K562 (cell line): ENCODE measurements at regions not wholly inside any gene's neighbourhood (a gene's known extent, or its start where the extent isn't known, plus 50 kb on each side); places are given as distances from the start of the nearest gene placed in this dataset.

ENCODE experiments used
- ATAC-seq: fragments of 200-7000 bp; cut with Tn5 transposase; 3 replicates; pipeline ENCODE4 v1.9.1; 2020; ENCODE audit warnings: moderate library complexity
- BruUV-seq: library from RNA; stranded (reverse); fragments of 400-500 nt; replicated peaks from 2 replicates; lab custom pipeline; 2021; lab: Mats Ljungman, UMichigan
- CTCF ChIA-PET: fragments of 300-600 bp; formaldehyde crosslinking; extraction: SDS; loops from one replicate; lab custom pipeline; 2021; ENCODE audit warnings: low intra/inter-chr PET ratio; lab: Yijun Ruan, JAX
- POLR2A ChIA-PET: fragments of 300-600, 350-650 bp; sonication (Branson Sonifier 250); formaldehyde crosslinking; extraction: SDS; loops from one replicate; lab custom pipeline; 2021; ENCODE audit warnings: antibody characterized with exemption, inconsistent platforms; lab: Yijun Ruan, JAX
- DNase-seq, 4 experiments: peaks; one replicate each; pipeline versions ENCODE4 v3.0.0 to v3.0.0-alpha.2; 2011 to 2018; ENCODE audit warnings: low spot score in 3 of 4, mixed read lengths in 3 of 4; ENCODE audit errors: extremely low read depth in 1 of 4
- FAIRE-seq: peaks from 2 replicates; lab custom pipeline; 2011; peaks lifted over from hg19 to GRCh38; lab: Jason Lieb, UNC
- H2AFZ ChIP-seq: 2 replicates; pipeline ENCODE4 v1.6.0; 2011; ENCODE audit warnings: low read depth, low read length, control low read depth, inconsistent platforms
- H3K27ac ChIP-seq: fragments of 200-600 bp; 3 replicates; pipeline ENCODE4 v1.8.0; 2011; ENCODE audit warnings: low read depth, mild to moderate bottlenecking, control low read depth, inconsistent platforms, low read length, moderate library complexity, mixed read lengths; ENCODE audit errors: extremely low read depth
- H3K27me3 ChIP-seq, 2 experiments: fragments of 300-600 bp in 1 of 2; 2 replicates in 1 of 2; 3 replicates in 1 of 2; pipeline versions ENCODE4 v1.6.0 to v1.8.0; 2011; ENCODE audit warnings: inconsistent platforms in 2 of 2, low read length in 2 of 2, mild to moderate bottlenecking in 1 of 2, mixed read lengths in 1 of 2, moderate library complexity in 1 of 2; ENCODE audit not compliant: control insufficient read depth in 2 of 2, insufficient read depth in 2 of 2
- H3K36me3 ChIP-seq: fragments of 300-600 bp; 3 replicates; pipeline ENCODE4 v1.8.0; 2011; ENCODE audit warnings: mild to moderate bottlenecking, low read length, inconsistent platforms; ENCODE audit not compliant: control insufficient read depth, insufficient read depth
- H3K4me1 ChIP-seq, 2 experiments: fragments of 200-600 bp in 1 of 2; replicated peaks in 1 of 2; 2 replicates in 1 of 2; 3 replicates in 1 of 2; pipeline versions ENCODE4 v1.5.1 to v1.8.0; 2011; ENCODE audit warnings: inconsistent platforms in 2 of 2, low read length in 2 of 2, mild to moderate bottlenecking in 1 of 2, mixed read lengths in 1 of 2, moderate library complexity in 1 of 2; ENCODE audit not compliant: control insufficient read depth in 2 of 2, insufficient read depth in 2 of 2
- H3K4me2 ChIP-seq: 2 replicates; pipeline ENCODE4 v1.6.1; 2011; ENCODE audit warnings: low read length, control low read depth, inconsistent platforms, mixed read lengths; ENCODE audit not compliant: insufficient read depth
- H3K4me3 ChIP-seq: fragments of 200-600 bp; sonication (generic), shearing (Covaris generic); 2 replicates; pipeline ENCODE4 v1.5.1; 2016; ENCODE audit warnings: control low read depth, inconsistent platforms
- H3K79me2 ChIP-seq: fragments of 200-600 bp; 3 replicates; pipeline ENCODE4 v1.8.0; 2011; ENCODE audit warnings: low read length, inconsistent platforms; ENCODE audit not compliant: control insufficient read depth, insufficient read depth
- H3K9ac ChIP-seq, 2 experiments: 2 replicates each; pipeline versions ENCODE4 v1.6.0 to v1.6.1; 2011; ENCODE audit warnings: low read depth in 2 of 2, low read length in 2 of 2, control low read depth in 1 of 2, inconsistent platforms in 1 of 2, mild to moderate bottlenecking in 1 of 2, mixed read lengths in 1 of 2; ENCODE audit not compliant: insufficient read depth in 1 of 2
- H3K9me1 ChIP-seq: one replicate; pipeline ENCODE4 v1.6.0; 2011; ENCODE audit warnings: inconsistent platforms, mild to moderate bottlenecking, low read length, moderate library complexity; ENCODE audit not compliant: control insufficient read depth, insufficient read depth
- H3K9me3 ChIP-seq: replicated peaks from 2 replicates; pipeline ENCODE4 v1.5.1; 2011; ENCODE audit warnings: low read depth, low read length, inconsistent platforms; ENCODE audit not compliant: control insufficient read depth, insufficient read depth
- H4K20me1 ChIP-seq: replicated peaks from 2 replicates; pipeline ENCODE4 v1.6.1; 2011; ENCODE audit warnings: low read length, inconsistent platforms, mixed read lengths; ENCODE audit not compliant: control insufficient read depth, insufficient read depth
- BCL6 ChIP-seq: fragments of 250-450 bp; sonication (Bioruptor Pico); IDR thresholded peaks from 2 replicates; pipeline ENCODE4 v1.4.0; 2020
- C11orf30 ChIP-seq: fragments of 450-650 bp; IDR thresholded peaks from 2 replicates; pipeline ENCODE4 v1.6.1; 2016; ENCODE audit warnings: low read depth, mild to moderate bottlenecking
- CHD4 ChIP-seq: fragments of 200-600 bp; sonication (generic); IDR thresholded peaks from 3 replicates; pipeline ENCODE4 v1.6.1; 2012; ENCODE audit warnings: low read depth, mild to moderate bottlenecking, mixed read lengths, low read length, inconsistent platforms; ENCODE audit not compliant: insufficient read depth, insufficient replicate concordance, poor library complexity, severe bottlenecking
- COPS2 ChIP-seq: fragments of 450-650 bp; conservative IDR thresholded peaks from 2 replicates; pipeline ENCODE4 v1.6.1; 2016; ENCODE audit warnings: mild to moderate bottlenecking, moderate library complexity
- ERF ChIP-seq: fragments of 450-650 bp; formaldehyde crosslinking; IDR thresholded peaks from 2 replicates; pipeline ENCODE4 v1.4.0; 2020; ENCODE audit warnings: mild to moderate bottlenecking, mixed read lengths
- GTF2E2 ChIP-seq: fragments of 200-800 bp; sonication (Bioruptor generic); IDR thresholded peaks from 2 replicates; pipeline ENCODE4 v1.6.1; 2016; ENCODE audit warnings: missing genetic modification characterization, missing compliant biosample characterization
- IFI16 ChIP-seq: fragments of 250-450 bp; sonication (Bioruptor Pico); IDR thresholded peaks from 2 replicates; pipeline ENCODE4 v2.1.2; 2022; ENCODE audit warnings: mild to moderate bottlenecking, inconsistent platforms
- JUND ChIP-seq, 2 experiments: IDR thresholded peaks; 2 replicates in 1 of 2; 3 replicates in 1 of 2; pipeline ENCODE4 v1.6.1; 2011; ENCODE audit warnings: borderline replicate concordance in 2 of 2, low read depth in 2 of 2, low read length in 2 of 2, improper control_type of control experiment in 1 of 2, missing biosample characterization in 1 of 2, missing genetic modification characterization in 1 of 2, missing genetic modification reagents in 1 of 2
- POLR2AphosphoS2 ChIP-seq: IDR thresholded peaks from 2 replicates; pipeline ENCODE4 v1.6.1; 2012; ENCODE audit warnings: low read length, improper control_type of control experiment
- POLR2AphosphoS5 ChIP-seq: IDR thresholded peaks from 2 replicates; pipeline ENCODE4 v1.6.1; 2011; ENCODE audit warnings: mild to moderate bottlenecking, low read depth, low read length, moderate library complexity; ENCODE audit not compliant: control insufficient read depth, insufficient read depth
- THRAP3 ChIP-seq: fragments of 450-650 bp; IDR thresholded peaks from 2 replicates; pipeline ENCODE4 v1.6.1; 2016; ENCODE audit warnings: mild to moderate bottlenecking, inconsistent platforms, borderline replicate concordance
- ZBED1 ChIP-seq: IDR thresholded peaks from 2 replicates; pipeline ENCODE4 v1.6.1; 2014
- ZNF23 ChIP-seq: fragments of 250-450 bp; sonication (Bioruptor Pico); IDR thresholded peaks from 2 replicates; pipeline ENCODE4 v1.4.0; 2020; ENCODE audit warnings: mild to moderate bottlenecking
- ZNF408 ChIP-seq: fragments of 250-450 bp; sonication (Bioruptor Pico); IDR thresholded peaks from 2 replicates; pipeline ENCODE4 v1.4.0; 2020; ENCODE audit warnings: low read depth, mild to moderate bottlenecking, moderate library complexity
- WGBS: fragments of 100-300 bp; shearing (Covaris generic); methylation state at CpG from one replicate; pipeline ENCODE4 v1.1.6; 2016; ENCODE audit warnings: low coverage, mixed read lengths; ENCODE audit not compliant: insufficient coverage; ENCODE audit errors: missing lambda C conversion rate; 5-methylcytosine and 5-hydroxymethylcytosine counted together
- in situ Hi-C: fragments of 300-500 bp; cut with MboI; formaldehyde crosslinking; loops from 4 replicates; pipeline ENCODE4 v1.15.0; 2018; ENCODE audit warnings: inconsistent platforms, mixed read lengths
- intact Hi-C: fragments of 100-400 bp; cut with micrococcal nuclease; formaldehyde crosslinking; loops from 2 replicates; pipeline ENCODE4 v1.14.2; 2022
- TF ChIP-seq, protein P1 (sequence below), 2 experiments: fragments of 450-650 bp; conservative IDR thresholded peaks; 2 replicates each; pipeline ENCODE4 v1.6.1; 2017; ENCODE audit warnings: mild to moderate bottlenecking in 2 of 2, moderate library complexity in 2 of 2
- TF ChIP-seq, protein P2 (sequence below): fragments of 450-650 bp; formaldehyde crosslinking; IDR thresholded peaks from 2 replicates; pipeline ENCODE4 v1.4.0; 2022; ENCODE audit warnings: missing genetic modification characterization
- TF ChIP-seq, protein P3 (sequence below): IDR thresholded peaks from 2 replicates; pipeline ENCODE4 v1.6.1; 2014; ENCODE audit warnings: antibody characterized with exemption

DNA sequence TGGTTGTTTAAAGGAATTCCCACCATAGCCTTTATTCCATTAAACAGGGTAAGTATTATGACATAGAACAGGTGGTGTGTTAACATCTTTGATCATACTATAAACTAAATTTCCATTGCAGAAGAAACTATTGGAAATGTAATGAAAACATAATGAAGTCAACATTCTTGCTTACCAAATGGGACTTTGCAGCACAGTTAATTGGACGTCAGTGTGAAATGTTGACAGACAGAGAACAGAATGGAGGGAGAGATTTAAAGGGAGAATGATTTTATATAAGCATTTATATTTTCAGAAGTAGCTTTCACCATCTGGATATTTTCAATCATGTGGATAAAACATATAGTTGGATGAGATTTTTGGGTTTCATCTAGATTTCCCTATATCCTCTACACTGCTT is 311.3 kb downstream of the TUSC1 start:
- POLR2A ChIA-PET, result no interaction called here
- Histone ChIP-seq H3K9me3 (no peaks in the 10 kb centered on the region), H2AFZ (no peak overlapping the region), H3K79me2 (no peaks in the 10 kb centered on the region), H3K4me2 (no peak overlapping the region), H3K9ac (no peak overlapping the region), H4K20me1 (no peaks in the 10 kb centered on the region), H3K27ac (no peak overlapping the region), H3K4me1 (no peaks in the 10 kb centered on the region), H3K27me3 (no peaks in the 10 kb centered on the region), H3K9me1 (no peaks in the 10 kb centered on the region), H3K4me3 (no peak overlapping the region), H3K36me3 (no peaks in the 10 kb centered on the region)
- no peak for FAIRE-seq
- CTCF ChIA-PET, result no interaction called here
- intact Hi-C loops, result no loop called here
- BruUV-seq, result no TSS peak
- in situ Hi-C loops, result no loop called here
- TF ChIP-seq POLR2AphosphoS5, result no peak
- TF ChIP-seq IFI16 (CRISPR knock-in tag), result no peak
- TF ChIP-seq BCL6, result no peak
- TF ChIP-seq, protein P1, sequence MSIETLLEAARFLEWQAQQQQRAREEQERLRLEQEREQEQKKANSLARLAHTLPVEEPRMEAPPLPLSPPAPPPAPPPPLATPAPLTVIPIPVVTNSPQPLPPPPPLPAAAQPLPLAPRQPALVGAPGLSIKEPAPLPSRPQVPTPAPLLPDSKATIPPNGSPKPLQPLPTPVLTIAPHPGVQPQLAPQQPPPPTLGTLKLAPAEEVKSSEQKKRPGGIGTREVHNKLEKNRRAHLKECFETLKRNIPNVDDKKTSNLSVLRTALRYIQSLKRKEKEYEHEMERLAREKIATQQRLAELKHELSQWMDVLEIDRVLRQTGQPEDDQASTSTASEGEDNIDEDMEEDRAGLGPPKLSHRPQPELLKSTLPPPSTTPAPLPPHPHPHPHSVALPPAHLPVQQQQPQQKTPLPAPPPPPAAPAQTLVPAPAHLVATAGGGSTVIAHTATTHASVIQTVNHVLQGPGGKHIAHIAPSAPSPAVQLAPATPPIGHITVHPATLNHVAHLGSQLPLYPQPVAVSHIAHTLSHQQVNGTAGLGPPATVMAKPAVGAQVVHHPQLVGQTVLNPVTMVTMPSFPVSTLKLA (conservative IDR thresholded peaks at IDR 0.05), result no peak
- TF ChIP-seq ZNF23 (CRISPR knock-in tag), result no peak
- no peak for TF ChIP-seq ZNF408 (CRISPR knock-in tag)
- no peak for TF ChIP-seq COPS2
- no peak for TF ChIP-seq ZBED1
- TF ChIP-seq POLR2AphosphoS2, result no peak
- TF ChIP-seq CHD4, result no peak
- no peak for TF ChIP-seq C11orf30
- TF ChIP-seq, protein P2, sequence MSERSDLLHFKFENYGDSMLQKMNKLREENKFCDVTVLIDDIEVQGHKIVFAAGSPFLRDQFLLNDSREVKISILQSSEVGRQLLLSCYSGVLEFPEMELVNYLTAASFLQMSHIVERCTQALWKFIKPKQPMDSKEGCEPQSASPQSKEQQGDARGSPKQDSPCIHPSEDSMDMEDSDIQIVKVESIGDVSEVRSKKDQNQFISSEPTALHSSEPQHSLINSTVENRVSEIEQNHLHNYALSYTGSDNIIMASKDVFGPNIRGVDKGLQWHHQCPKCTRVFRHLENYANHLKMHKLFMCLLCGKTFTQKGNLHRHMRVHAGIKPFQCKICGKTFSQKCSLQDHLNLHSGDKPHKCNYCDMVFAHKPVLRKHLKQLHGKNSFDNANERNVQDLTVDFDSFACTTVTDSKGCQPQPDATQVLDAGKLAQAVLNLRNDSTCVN (CRISPR knock-in tag), result no peak
- TF ChIP-seq GTF2E2 (tag), result no peak
- TF ChIP-seq JUND (IDR thresholded peaks at IDR 0.05; ENCODE audit: borderline replicate concordance, low read depth, low read length), result no peak
- TF ChIP-seq JUND (tag; IDR thresholded peaks at IDR 0.05; ENCODE audit: borderline replicate concordance, low read depth, low read length), result no peak
- TF ChIP-seq THRAP3, result no peak
- no peak for TF ChIP-seq ERF (CRISPR knock-in tag)
- TF ChIP-seq, protein P3, sequence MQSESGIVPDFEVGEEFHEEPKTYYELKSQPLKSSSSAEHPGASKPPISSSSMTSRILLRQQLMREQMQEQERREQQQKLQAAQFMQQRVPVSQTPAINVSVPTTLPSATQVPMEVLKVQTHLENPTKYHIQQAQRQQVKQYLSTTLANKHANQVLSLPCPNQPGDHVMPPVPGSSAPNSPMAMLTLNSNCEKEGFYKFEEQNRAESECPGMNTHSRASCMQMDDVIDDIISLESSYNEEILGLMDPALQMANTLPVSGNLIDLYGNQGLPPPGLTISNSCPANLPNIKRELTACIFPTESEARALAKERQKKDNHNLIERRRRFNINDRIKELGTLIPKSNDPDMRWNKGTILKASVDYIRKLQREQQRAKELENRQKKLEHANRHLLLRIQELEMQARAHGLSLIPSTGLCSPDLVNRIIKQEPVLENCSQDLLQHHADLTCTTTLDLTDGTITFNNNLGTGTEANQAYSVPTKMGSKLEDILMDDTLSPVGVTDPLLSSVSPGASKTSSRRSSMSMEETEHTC, result no peak
- WGBS, result no CpG with 5 or more reads among the region's 1 CpG
- DNase-seq, result no peak
- no peak for ATAC-seq
